ENCODE measurements at regions not wholly inside any gene's neighbourhood (a gene's known extent, or its start where the extent isn't known, plus 50 kb on each side); places are given as distances from the start of the nearest gene placed in this dataset.

GRCh38 chr12:25725931-25726330 lies 172.8 kb upstream of the LMNTD1 start:
- Histone ChIP-seq H3K9me3 (no peaks in the 10 kb centered on the region), H3K27me3 (replicated peaks; ENCODE audit: control insufficient read depth, insufficient read depth, low read length) (no peaks in the 10 kb centered on the region), H3K36me3 (ENCODE audit: control insufficient read depth, insufficient read depth, low read length) (no peaks in the 10 kb centered on the region), H3K4me3 (ENCODE audit: low read depth, low read length) (no peak overlapping the region), H3K4me1 (peaks cover 13% of the 10 kb centered on the region)
- Mint-ChIP-seq H3K36me3 (ENCODE audit: insufficient read depth, unreplicated experiment) (no peaks in the 10 kb centered on the region), H3K27ac (ENCODE audit: unreplicated experiment) (no peak overlapping the region), H3K4me1 (ENCODE audit: low read depth, unreplicated experiment) (peaks cover 12% of the 10 kb centered on the region), H3K4me3 (ENCODE audit: unreplicated experiment) (no peak overlapping the region), H3K9me3 (ENCODE audit: unreplicated experiment) (peaks cover 12% of the 10 kb centered on the region), H3K27me3 (ENCODE audit: insufficient read depth, unreplicated experiment) (no peaks in the 10 kb centered on the region)
- BruUV-seq (replicated peaks), result no TSS peak
- ChIA-PET CTCF (no interaction called here), POLR2A (no interaction called here)
- intact Hi-C loops (cut with micrococcal nuclease; ENCODE audit: unreplicated experiment), result no loop called here
- TF ChIP-seq CTCF (IDR thresholded peaks at IDR 0.05; ENCODE audit: insufficient read depth in 1 of 2, low read depth in 1 of 2, low read length in 1 of 2, severe bottlenecking in 1 of 2, unreplicated experiment in 1 of 2), result no peak
- DNase-seq, result no peak

GRCh38 chr12:25728056-25728595 lies 175.0 kb upstream of the LMNTD1 start:
- intact Hi-C loops (cut with micrococcal nuclease; ENCODE audit: unreplicated experiment), result no loop called here
- POLR2A ChIA-PET, result no interaction called here

GRCh38 chr12:25730489-25731349 lies 177.6 kb upstream of the LMNTD1 start:
- ChIA-PET CTCF (no interaction called here), POLR2A (no interaction called here)
- no peaks in the 10 kb centered on the region for H3K36me3 Mint-ChIP-seq (ENCODE audit: insufficient read depth, unreplicated experiment)

More at GRCh38 chr12:25728056-25728595, 175.0 kb upstream of the LMNTD1 start:
- no peaks in the 10 kb centered on the region for H3K36me3 Mint-ChIP-seq (ENCODE audit: insufficient read depth, unreplicated experiment)
- Histone ChIP-seq H3K36me3 (ENCODE audit: control insufficient read depth, insufficient read depth, low read length) (no peaks in the 10 kb centered on the region), H3K27me3 (replicated peaks; ENCODE audit: control insufficient read depth, insufficient read depth, low read length) (no peaks in the 10 kb centered on the region), H3K4me1 (peaks cover 18% of the 10 kb centered on the region), H3K4me3 (ENCODE audit: low read depth, low read length) (no peak overlapping the region), H3K9me3 (no peaks in the 10 kb centered on the region)
- BruUV-seq (replicated peaks), result no TSS peak
- H3K9me3 Mint-ChIP-seq (ENCODE audit: unreplicated experiment), result peaks cover 12% of the 10 kb centered on the region
- TF ChIP-seq CTCF (IDR thresholded peaks at IDR 0.05; ENCODE audit: insufficient read depth in 1 of 2, low read depth in 1 of 2, low read length in 1 of 2, severe bottlenecking in 1 of 2, unreplicated experiment in 1 of 2), result no peak
- CTCF ChIA-PET, result no interaction called here
- H3K27ac Mint-ChIP-seq (ENCODE audit: unreplicated experiment), result no peak overlapping the region
- no peak for DNase-seq
- peaks cover 27% of the 10 kb centered on the region for H3K4me1 Mint-ChIP-seq (ENCODE audit: low read depth, unreplicated experiment)
- no peak overlapping the region for H3K4me3 Mint-ChIP-seq (ENCODE audit: unreplicated experiment)
- no peaks in the 10 kb centered on the region for H3K27me3 Mint-ChIP-seq (ENCODE audit: insufficient read depth, unreplicated experiment)

More at GRCh38 chr12:25730489-25731349, 177.6 kb upstream of the LMNTD1 start:
- no peak for TF ChIP-seq CTCF (IDR thresholded peaks at IDR 0.05; ENCODE audit: insufficient read depth in 1 of 2, low read depth in 1 of 2, low read length in 1 of 2, severe bottlenecking in 1 of 2, unreplicated experiment in 1 of 2)
- DNase-seq, result peak in 1 of 2 experiments; percentile 35
- no TSS peak for BruUV-seq (replicated peaks)
- Mint-ChIP-seq H3K4me1 (ENCODE audit: low read depth, unreplicated experiment) (peaks cover 27% of the 10 kb centered on the region), H3K9me3 (ENCODE audit: unreplicated experiment) (peaks cover 12% of the 10 kb centered on the region), H3K4me3 (ENCODE audit: unreplicated experiment) (peak overlapping the region; percentile 2), H3K27ac (ENCODE audit: unreplicated experiment) (peak overlapping the region; percentile 21), H3K27me3 (ENCODE audit: insufficient read depth, unreplicated experiment) (no peaks in the 10 kb centered on the region)
- intact Hi-C loops (cut with micrococcal nuclease; ENCODE audit: unreplicated experiment), result no loop called here
- no peaks in the 10 kb centered on the region for H3K27me3 ChIP-seq (replicated peaks; ENCODE audit: control insufficient read depth, insufficient read depth, low read length)
- no peaks in the 10 kb centered on the region for H3K36me3 ChIP-seq (ENCODE audit: control insufficient read depth, insufficient read depth, low read length)
- H3K4me3 ChIP-seq (ENCODE audit: low read depth, low read length), result no peak overlapping the region
- H3K9me3 ChIP-seq, result no peaks in the 10 kb centered on the region
- peaks cover 18% of the 10 kb centered on the region for H3K4me1 ChIP-seq
